Ishikawa (cell line): ENCODE measurements at regions not wholly inside any gene's neighbourhood (a gene's known extent, or its start where the extent isn't known, plus 50 kb on each side); places are given as distances from the start of the nearest gene placed in this dataset.

ENCODE experiments used
- CEBPB ChIP-seq: IDR thresholded peaks from 2 replicates; pipeline ENCODE4 v1.6.1; 2012
- EGR1 ChIP-seq: IDR thresholded peaks from 2 replicates; pipeline ENCODE4 v1.6.1; 2012
- EP300 ChIP-seq: IDR thresholded peaks from 2 replicates; pipeline ENCODE4 v1.6.1; 2012; ENCODE audit warnings: borderline replicate concordance
- FOXM1 ChIP-seq: IDR thresholded peaks from 2 replicates; pipeline ENCODE4 v1.6.1; 2012; ENCODE audit warnings: low read depth, borderline replicate concordance
- NFIC ChIP-seq: IDR thresholded peaks from 2 replicates; pipeline ENCODE4 v1.6.1; 2012
- RAD21 ChIP-seq: IDR thresholded peaks from 2 replicates; pipeline ENCODE4 v1.6.1; 2012; ENCODE audit warnings: low read depth
- TAF1 ChIP-seq: IDR thresholded peaks from 2 replicates; pipeline ENCODE4 v1.6.1; 2012; ENCODE audit warnings: low read depth, mild to moderate bottlenecking
- TCF12 ChIP-seq: IDR thresholded peaks from 2 replicates; pipeline ENCODE4 v1.6.1; 2012; ENCODE audit warnings: low read depth
- TEAD4 ChIP-seq: IDR thresholded peaks from 2 replicates; pipeline ENCODE4 v1.6.1; 2012
- YY1 ChIP-seq: IDR thresholded peaks from 2 replicates; pipeline ENCODE4 v1.6.1; 2012; ENCODE audit warnings: low read depth
- ZBTB7A ChIP-seq: IDR thresholded peaks from 2 replicates; pipeline ENCODE4 v1.6.1; 2012; ENCODE audit warnings: low read depth
- TF ChIP-seq, protein P1 (sequence below): IDR thresholded peaks from 2 replicates; pipeline ENCODE4 v1.6.1; 2012; ENCODE audit warnings: low read depth, mild to moderate bottlenecking
- TF ChIP-seq, protein P2 (sequence below): IDR thresholded peaks from 2 replicates; pipeline ENCODE4 v1.6.1; 2012
- TF ChIP-seq, protein P3 (sequence below): IDR thresholded peaks from 2 replicates; pipeline ENCODE4 v1.6.1; 2012

DNA sequence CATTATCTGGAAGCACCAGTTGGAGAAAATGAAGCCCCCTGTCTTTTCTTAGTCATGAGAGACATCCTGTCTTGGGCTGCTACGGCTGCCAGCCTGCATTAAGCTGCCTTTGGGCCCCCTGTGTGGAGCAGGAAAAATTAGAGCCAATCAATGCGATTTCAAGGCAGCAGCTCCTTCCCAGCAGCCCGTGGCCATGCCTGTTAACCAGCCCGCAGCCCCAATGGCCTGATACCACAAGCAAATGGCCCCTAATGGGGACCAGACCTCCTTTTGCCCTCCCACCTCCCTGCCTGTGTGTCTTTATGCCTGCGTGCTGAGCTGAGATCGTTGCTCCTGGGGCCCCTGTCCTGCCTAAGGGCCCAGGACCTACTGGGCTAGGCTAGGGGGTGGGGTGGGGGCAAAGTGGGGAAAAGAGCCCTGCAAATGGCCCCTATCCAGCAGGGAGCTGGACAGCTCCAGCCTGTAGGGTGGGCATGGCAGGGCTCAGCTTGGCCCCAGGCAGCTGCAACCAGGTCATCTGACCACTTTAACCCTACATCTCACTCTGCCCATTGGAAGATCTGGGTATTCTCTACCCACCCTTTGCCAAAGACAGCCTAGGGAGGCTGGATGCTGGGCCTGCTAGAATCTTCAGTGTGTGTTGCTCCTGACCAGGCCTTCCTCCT is 53.8 kb upstream of the MRPS22 start:
- no peak for TF ChIP-seq ZBTB7A
- TF ChIP-seq, protein P1, sequence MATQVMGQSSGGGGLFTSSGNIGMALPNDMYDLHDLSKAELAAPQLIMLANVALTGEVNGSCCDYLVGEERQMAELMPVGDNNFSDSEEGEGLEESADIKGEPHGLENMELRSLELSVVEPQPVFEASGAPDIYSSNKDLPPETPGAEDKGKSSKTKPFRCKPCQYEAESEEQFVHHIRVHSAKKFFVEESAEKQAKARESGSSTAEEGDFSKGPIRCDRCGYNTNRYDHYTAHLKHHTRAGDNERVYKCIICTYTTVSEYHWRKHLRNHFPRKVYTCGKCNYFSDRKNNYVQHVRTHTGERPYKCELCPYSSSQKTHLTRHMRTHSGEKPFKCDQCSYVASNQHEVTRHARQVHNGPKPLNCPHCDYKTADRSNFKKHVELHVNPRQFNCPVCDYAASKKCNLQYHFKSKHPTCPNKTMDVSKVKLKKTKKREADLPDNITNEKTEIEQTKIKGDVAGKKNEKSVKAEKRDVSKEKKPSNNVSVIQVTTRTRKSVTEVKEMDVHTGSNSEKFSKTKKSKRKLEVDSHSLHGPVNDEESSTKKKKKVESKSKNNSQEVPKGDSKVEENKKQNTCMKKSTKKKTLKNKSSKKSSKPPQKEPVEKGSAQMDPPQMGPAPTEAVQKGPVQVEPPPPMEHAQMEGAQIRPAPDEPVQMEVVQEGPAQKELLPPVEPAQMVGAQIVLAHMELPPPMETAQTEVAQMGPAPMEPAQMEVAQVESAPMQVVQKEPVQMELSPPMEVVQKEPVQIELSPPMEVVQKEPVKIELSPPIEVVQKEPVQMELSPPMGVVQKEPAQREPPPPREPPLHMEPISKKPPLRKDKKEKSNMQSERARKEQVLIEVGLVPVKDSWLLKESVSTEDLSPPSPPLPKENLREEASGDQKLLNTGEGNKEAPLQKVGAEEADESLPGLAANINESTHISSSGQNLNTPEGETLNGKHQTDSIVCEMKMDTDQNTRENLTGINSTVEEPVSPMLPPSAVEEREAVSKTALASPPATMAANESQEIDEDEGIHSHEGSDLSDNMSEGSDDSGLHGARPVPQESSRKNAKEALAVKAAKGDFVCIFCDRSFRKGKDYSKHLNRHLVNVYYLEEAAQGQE, result peak; percentile 28; the same call in 1 of the 2 replicates
- TF ChIP-seq, protein P2, sequence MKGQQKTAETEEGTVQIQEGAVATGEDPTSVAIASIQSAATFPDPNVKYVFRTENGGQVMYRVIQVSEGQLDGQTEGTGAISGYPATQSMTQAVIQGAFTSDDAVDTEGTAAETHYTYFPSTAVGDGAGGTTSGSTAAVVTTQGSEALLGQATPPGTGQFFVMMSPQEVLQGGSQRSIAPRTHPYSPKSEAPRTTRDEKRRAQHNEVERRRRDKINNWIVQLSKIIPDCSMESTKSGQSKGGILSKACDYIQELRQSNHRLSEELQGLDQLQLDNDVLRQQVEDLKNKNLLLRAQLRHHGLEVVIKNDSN, result no peak
- TF ChIP-seq RAD21, result no peak

DNA sequence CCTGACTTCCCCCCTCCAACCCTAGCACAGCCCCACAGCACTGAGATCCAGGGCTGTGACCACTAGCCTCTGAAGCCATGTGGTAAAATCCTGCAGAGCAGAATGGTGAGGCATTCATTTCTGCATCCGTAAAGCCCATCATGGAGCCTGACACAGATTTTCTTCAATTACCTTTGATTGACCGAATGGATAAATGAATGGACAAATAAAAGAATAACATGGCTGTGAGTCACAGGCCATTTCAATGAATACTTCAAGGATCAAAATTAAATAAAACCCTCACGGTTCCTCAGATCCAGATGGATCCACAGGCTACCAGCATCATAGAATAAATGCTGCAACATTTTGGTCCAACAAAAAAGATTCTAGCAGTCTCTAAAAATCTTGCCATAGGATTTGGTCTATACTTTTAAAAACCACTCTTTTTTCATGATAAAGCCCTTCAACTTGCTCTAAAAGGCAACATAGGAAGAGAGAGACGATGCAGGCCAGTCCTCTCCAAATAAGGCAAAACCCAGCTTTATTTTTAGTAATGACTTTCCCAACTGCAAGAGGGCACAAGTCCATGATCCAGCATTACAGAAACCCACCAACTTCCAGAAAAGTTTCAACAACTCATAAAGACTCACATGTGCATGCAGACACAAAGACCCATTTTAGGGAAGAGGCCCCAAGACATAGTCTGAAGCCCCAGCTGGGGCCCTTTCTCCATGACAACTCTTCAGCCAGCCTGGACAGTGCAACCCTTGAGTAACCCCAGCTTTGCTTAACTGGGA is 52.4 kb upstream of the MRPS22 start:
- no peak for TF ChIP-seq TAF1

DNA sequence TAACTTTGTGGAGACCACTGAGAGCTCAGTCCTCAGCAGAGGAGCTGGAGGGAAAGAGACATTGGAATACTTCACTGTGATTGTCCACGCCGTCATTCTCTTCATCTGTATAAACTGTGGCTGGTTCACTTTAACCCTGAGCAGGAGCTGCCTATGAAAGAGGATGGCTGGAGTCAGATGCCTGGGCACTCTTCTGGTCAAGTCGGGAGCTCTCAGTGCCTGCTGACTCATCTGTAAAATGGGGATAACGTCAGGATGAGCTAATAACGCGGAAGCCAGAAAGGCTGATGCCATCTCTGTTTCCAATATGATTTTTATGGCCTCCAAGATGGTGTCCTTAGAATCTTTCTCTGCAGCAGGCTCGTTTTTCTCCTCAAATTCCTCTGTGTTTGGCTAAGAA is 51.6 kb upstream of the MRPS22 start:
- TF ChIP-seq, protein P3, sequence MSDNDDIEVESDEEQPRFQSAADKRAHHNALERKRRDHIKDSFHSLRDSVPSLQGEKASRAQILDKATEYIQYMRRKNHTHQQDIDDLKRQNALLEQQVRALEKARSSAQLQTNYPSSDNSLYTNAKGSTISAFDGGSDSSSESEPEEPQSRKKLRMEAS, result no peak
- no peak for TF ChIP-seq TEAD4
- no peak for TF ChIP-seq EGR1
- TF ChIP-seq, protein P2, result no peak
- no peak for TF ChIP-seq NFIC
- TF ChIP-seq, protein P1, result no peak
- TF ChIP-seq TAF1, result no peak
- TF ChIP-seq RAD21, result no peak
- TF ChIP-seq CEBPB, result no peak
- TF ChIP-seq TCF12, result no peak
- no peak for TF ChIP-seq EP300
- no peak for TF ChIP-seq FOXM1
- TF ChIP-seq YY1, result no peak
- no peak for TF ChIP-seq ZBTB7A

GRCh38 chr3:139292711-139293664 is 50.8 kb upstream of the MRPS22 start:
- TF ChIP-seq EGR1 (no peak), NFIC (no peak), EP300 (no peak), ZBTB7A (no peak)

DNA sequence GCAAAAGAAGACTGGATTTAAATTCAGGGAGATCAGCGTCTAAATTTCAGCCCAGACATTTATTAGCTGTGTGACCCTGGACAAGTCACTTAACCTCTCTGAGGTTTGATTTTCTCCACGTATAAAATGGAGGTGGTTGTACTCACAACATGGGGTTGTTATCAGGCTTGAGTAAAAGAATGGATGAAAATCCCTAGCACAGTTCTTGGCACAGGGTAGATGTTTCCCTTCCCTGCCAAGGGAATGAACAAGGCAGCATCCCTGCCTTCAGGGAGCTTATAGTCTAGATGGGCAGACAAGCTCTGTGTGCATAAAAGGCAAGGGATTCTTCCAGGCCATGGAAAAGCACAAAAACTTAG is 50.2 kb upstream of the MRPS22 start:
- TF ChIP-seq FOXM1 (no peak), RAD21 (no peak)
